Duodenal mucosa (tissue), 2 donors: ENCODE measurements at regions not wholly inside any gene's neighbourhood (a gene's known extent, or its start where the extent isn't known, plus 50 kb on each side); places are given as distances from the start of the nearest gene placed in this dataset.

Source experiments
- H3K27ac ChIP-seq: one replicate; pipeline ENCODE4 v1.7.0; 2013; ENCODE audit warnings: low read depth, low read length
- H3K27me3 ChIP-seq, 2 donors: one replicate each; pipeline ENCODE4 v1.7.0; 2013; ENCODE audit warnings: low read length in 2 of 2, control low read depth in 1 of 2; ENCODE audit not compliant: insufficient read depth in 2 of 2, control insufficient read depth in 1 of 2
- H3K36me3 ChIP-seq, 2 donors: one replicate each; pipeline ENCODE4 v1.7.0; 2013; ENCODE audit warnings: low read length in 2 of 2, control low read depth in 1 of 2; ENCODE audit not compliant: insufficient read depth in 2 of 2, control insufficient read depth in 1 of 2
- H3K4me1 ChIP-seq, 2 donors: one replicate each; pipeline ENCODE4 v1.7.0; 2013; ENCODE audit warnings: low read length in 2 of 2, control low read depth in 1 of 2; ENCODE audit not compliant: insufficient read depth in 2 of 2, control insufficient read depth in 1 of 2
- H3K4me3 ChIP-seq, 2 donors: one replicate each; pipeline ENCODE4 v1.7.0; 2013; ENCODE audit warnings: low read length in 2 of 2, low read depth in 1 of 2
- H3K9ac ChIP-seq, 2 donors: one replicate each; pipeline ENCODE4 v1.7.0; 2013; ENCODE audit warnings: low read length in 2 of 2, low read depth in 1 of 2
- H3K9me3 ChIP-seq, 2 donors: one replicate each; pipeline ENCODE4 v1.7.0; 2013; ENCODE audit warnings: low read length in 2 of 2, control low read depth in 1 of 2; ENCODE audit not compliant: control insufficient read depth in 1 of 2

- H3K9me3 ChIP-seq, result no peaks in the 10 kb centered on the region
- H3K9ac ChIP-seq, result no peak overlapping the region
- H3K4me3 ChIP-seq, result no peak overlapping the region
- H3K27me3 ChIP-seq, result peaks cover 0 to 5% of the 10 kb centered on the region in 2 donors
- no peak overlapping the region for H3K27ac ChIP-seq
- no peaks in the 10 kb centered on the region for H3K36me3 ChIP-seq
- no peaks in the 10 kb centered on the region for H3K4me1 ChIP-seq
These were observed 226.8 kb upstream of the IRX4 start for GRCh38 chr5:2109566-2109965.

- Histone ChIP-seq H3K4me1 (no peaks in the 10 kb centered on the region), H3K27me3 (no peaks in the 10 kb centered on the region), H3K4me3 (no peak overlapping the region), H3K27ac (no peak overlapping the region), H3K9ac (no peak overlapping the region), H3K9me3 (no peaks in the 10 kb centered on the region), H3K36me3 (no peaks in the 10 kb centered on the region)
These were observed 224.0 kb upstream of the IRX4 start for GRCh38 chr5:2106721-2107120.

GRCh38 chr5:2105141-2105540, 222.4 kb upstream of the IRX4 start:
- H3K36me3 ChIP-seq, result no peaks in the 10 kb centered on the region
- no peaks in the 10 kb centered on the region for H3K9me3 ChIP-seq
- H3K27ac ChIP-seq, result no peak overlapping the region
- H3K4me1 ChIP-seq, result no peaks in the 10 kb centered on the region
- H3K27me3 ChIP-seq, result no peaks in the 10 kb centered on the region
- H3K9ac ChIP-seq, result no peak overlapping the region
- H3K4me3 ChIP-seq, result no peak overlapping the region

GRCh38 chr5:2103940-2104339, 221.2 kb upstream of the IRX4 start:
- no peak overlapping the region for H3K9ac ChIP-seq
- no peaks in the 10 kb centered on the region for H3K36me3 ChIP-seq
- H3K4me3 ChIP-seq, result no peak overlapping the region
- no peak overlapping the region for H3K27ac ChIP-seq
- H3K9me3 ChIP-seq, result no peaks in the 10 kb centered on the region
- H3K4me1 ChIP-seq, result no peaks in the 10 kb centered on the region
- no peaks in the 10 kb centered on the region for H3K27me3 ChIP-seq

- no peak overlapping the region for H3K27ac ChIP-seq
- no peaks in the 10 kb centered on the region for H3K36me3 ChIP-seq
- H3K9me3 ChIP-seq, result no peaks in the 10 kb centered on the region
- H3K4me1 ChIP-seq, result no peaks in the 10 kb centered on the region
- no peak overlapping the region for H3K9ac ChIP-seq
- no peak overlapping the region for H3K4me3 ChIP-seq
- H3K27me3 ChIP-seq, result no peaks in the 10 kb centered on the region
These were observed 220.4 kb upstream of the IRX4 start for GRCh38 chr5:2102819-2103776.

- Histone ChIP-seq H3K4me1 (no peaks in the 10 kb centered on the region), H3K36me3 (no peaks in the 10 kb centered on the region), H3K4me3 (no peak overlapping the region)
These were observed 219.0 kb upstream of the IRX4 start for GRCh38 chr5:2101685-2102084.

GRCh38 chr5:2096887-2097505, 214.3 kb upstream of the IRX4 start:
- Histone ChIP-seq H3K9me3 (no peaks in the 10 kb centered on the region), H3K27ac (no peak overlapping the region), H3K36me3 (no peaks in the 10 kb centered on the region), H3K4me3 (no peak overlapping the region), H3K4me1 (no peaks in the 10 kb centered on the region), H3K9ac (no peak overlapping the region), H3K27me3 (peaks cover 0 to 5% of the 10 kb centered on the region in 2 donors)

More at GRCh38 chr5:2101685-2102084, 219.0 kb upstream of the IRX4 start:
- Histone ChIP-seq H3K9me3 (no peaks in the 10 kb centered on the region), H3K9ac (no peak overlapping the region), H3K27me3 (peaks cover 0 to 5% of the 10 kb centered on the region in 2 donors), H3K27ac (no peak overlapping the region)

GRCh38 chr5:2095011-2095410, 212.3 kb upstream of the IRX4 start:
- no peak overlapping the region for H3K9ac ChIP-seq
- H3K4me1 ChIP-seq, result no peaks in the 10 kb centered on the region
- H3K4me3 ChIP-seq, result no peak overlapping the region
- peaks cover 0 to 5% of the 10 kb centered on the region in 2 donors for H3K27me3 ChIP-seq
- no peak overlapping the region for H3K27ac ChIP-seq
- no peaks in the 10 kb centered on the region for H3K36me3 ChIP-seq
- H3K9me3 ChIP-seq, result no peaks in the 10 kb centered on the region

GRCh38 chr5:2094616-2094995, 211.9 kb upstream of the IRX4 start:
- Histone ChIP-seq H3K36me3 (no peaks in the 10 kb centered on the region), H3K9me3 (no peaks in the 10 kb centered on the region), H3K27me3 (peaks cover 0 to 5% of the 10 kb centered on the region in 2 donors), H3K9ac (no peak overlapping the region), H3K4me1 (no peaks in the 10 kb centered on the region), H3K4me3 (no peak overlapping the region), H3K27ac (no peak overlapping the region)

- H3K9ac ChIP-seq, result no peak overlapping the region
- H3K27ac ChIP-seq, result no peak overlapping the region
- H3K9me3 ChIP-seq, result no peaks in the 10 kb centered on the region
- no peaks in the 10 kb centered on the region for H3K4me1 ChIP-seq
- H3K27me3 ChIP-seq, result peaks cover 0 to 5% of the 10 kb centered on the region in 2 donors
- no peaks in the 10 kb centered on the region for H3K36me3 ChIP-seq
- H3K4me3 ChIP-seq, result no peak overlapping the region
These were observed 211.3 kb upstream of the IRX4 start for GRCh38 chr5:2093859-2094615.
